Type B pancreatic cell (in vitro differentiated cells): ENCODE measurements at regions not wholly inside any gene's neighbourhood (a gene's known extent, or its start where the extent isn't known, plus 50 kb on each side); places are given as distances from the start of the nearest gene placed in this dataset.

Source experiments
- DNase-seq: peaks from one replicate; pipeline ENCODE4 v3.0.0; 2021; ENCODE audit warnings: mixed read lengths; ENCODE audit not compliant: unreplicated experiment; ENCODE audit errors: extremely low spot score
- H3K27ac Mint-ChIP-seq: 2 replicates; pipeline ENCODE4 v1.8.0; 2021; ENCODE audit warnings: mild to moderate bottlenecking, mixed read lengths
- H3K27me3 Mint-ChIP-seq: 2 replicates; pipeline ENCODE4 v1.8.0; 2021; ENCODE audit warnings: mixed read lengths
- H3K36me3 Mint-ChIP-seq: 2 replicates; pipeline ENCODE4 v1.8.0; 2021; ENCODE audit warnings: mixed read lengths
- H3K4me1 Mint-ChIP-seq: one replicate; pipeline ENCODE4 v1.8.0; 2021; ENCODE audit warnings: mixed read lengths; ENCODE audit not compliant: unreplicated experiment
- H3K4me3 Mint-ChIP-seq: 2 replicates; pipeline ENCODE4 v1.8.0; 2021; ENCODE audit warnings: mild to moderate bottlenecking, mixed read lengths
- H3K9me3 Mint-ChIP-seq: 2 replicates; pipeline ENCODE4 v1.8.0; 2021; ENCODE audit warnings: mixed read lengths
- CTCF ChIP-seq: fragments of 200-600 bp; sonication (generic); conservative IDR thresholded peaks from 2 replicates; pipeline ENCODE4 v1.5.0; 2021; ENCODE audit warnings: antibody characterized with exemption, mild to moderate bottlenecking

GRCh38 chr10:10613656-10614244, 403.9 kb upstream of the CELF2 start:
- TF ChIP-seq CTCF: no peak
- Mint-ChIP-seq H3K27me3 (no peaks in the 10 kb centered on the region), H3K36me3 (no peaks in the 10 kb centered on the region), H3K4me1 (no peaks in the 10 kb centered on the region), H3K9me3 (no peaks in the 10 kb centered on the region), H3K4me3 (no peak overlapping the region), H3K27ac (no peak overlapping the region)
- no peak for DNase-seq

GRCh38 chr10:10617686-10618085, 400.0 kb upstream of the CELF2 start:
- no peaks in the 10 kb centered on the region for H3K36me3 Mint-ChIP-seq
- H3K27me3 Mint-ChIP-seq: no peaks in the 10 kb centered on the region
- no peak overlapping the region for H3K4me3 Mint-ChIP-seq
- no peak for DNase-seq
- H3K9me3 Mint-ChIP-seq: no peaks in the 10 kb centered on the region
- H3K4me1 Mint-ChIP-seq: no peaks in the 10 kb centered on the region
- TF ChIP-seq CTCF: no peak
- H3K27ac Mint-ChIP-seq: no peak overlapping the region

GRCh38 chr10:10618139-10618538, 399.5 kb upstream of the CELF2 start:
- H3K4me3 Mint-ChIP-seq: no peak overlapping the region
- H3K27ac Mint-ChIP-seq: no peak overlapping the region

GRCh38 chr10:10623958-10624566, 393.6 kb upstream of the CELF2 start:
- H3K27me3 Mint-ChIP-seq: peaks cover 7% of the 10 kb centered on the region
- H3K27ac Mint-ChIP-seq: no peak overlapping the region
- no peaks in the 10 kb centered on the region for H3K9me3 Mint-ChIP-seq
- TF ChIP-seq CTCF: no peak
- no peak overlapping the region for H3K4me3 Mint-ChIP-seq
- H3K36me3 Mint-ChIP-seq: no peaks in the 10 kb centered on the region
- H3K4me1 Mint-ChIP-seq: no peaks in the 10 kb centered on the region
- no peak for DNase-seq

More at GRCh38 chr10:10618139-10618538, 399.5 kb upstream of the CELF2 start:
- H3K4me1 Mint-ChIP-seq: no peaks in the 10 kb centered on the region
- H3K27me3 Mint-ChIP-seq: no peaks in the 10 kb centered on the region
- H3K36me3 Mint-ChIP-seq: no peaks in the 10 kb centered on the region
- no peaks in the 10 kb centered on the region for H3K9me3 Mint-ChIP-seq
- DNase-seq: no peak
- no peak for TF ChIP-seq CTCF

- H3K27ac Mint-ChIP-seq: no peak overlapping the region
- H3K4me3 Mint-ChIP-seq: no peak overlapping the region
- H3K27me3 Mint-ChIP-seq: peaks cover 7% of the 10 kb centered on the region
- H3K4me1 Mint-ChIP-seq: no peaks in the 10 kb centered on the region
- H3K36me3 Mint-ChIP-seq: no peaks in the 10 kb centered on the region
- H3K9me3 Mint-ChIP-seq: no peaks in the 10 kb centered on the region
- no peak for TF ChIP-seq CTCF
- DNase-seq: no peak
Observed at GRCh38 chr10:10624567-10624962, 393.1 kb upstream of the CELF2 start.
